K562 (cell line): ENCODE measurements at regions not wholly inside any gene's neighbourhood (a gene's known extent, or its start where the extent isn't known, plus 50 kb on each side); places are given as distances from the start of the nearest gene placed in this dataset.

Source experiments
- ATAC-seq: fragments of 200-7000 bp; cut with Tn5 transposase; 3 replicates; pipeline ENCODE4 v1.9.1; 2020; ENCODE audit warnings: moderate library complexity
- BruUV-seq: library from RNA; stranded (reverse); fragments of 400-500 nt; replicated peaks from 2 replicates; lab custom pipeline; 2021; lab: Mats Ljungman, UMichigan
- CTCF ChIA-PET: fragments of 300-600 bp; formaldehyde crosslinking; extraction: SDS; loops from one replicate; lab custom pipeline; 2021; ENCODE audit warnings: low intra/inter-chr PET ratio; lab: Yijun Ruan, JAX
- POLR2A ChIA-PET: fragments of 300-600, 350-650 bp; sonication (Branson Sonifier 250); formaldehyde crosslinking; extraction: SDS; loops from one replicate; lab custom pipeline; 2021; ENCODE audit warnings: antibody characterized with exemption, inconsistent platforms; lab: Yijun Ruan, JAX
- DNase-seq, 4 experiments: peaks; one replicate each; pipeline versions ENCODE4 v3.0.0 to v3.0.0-alpha.2; 2011 to 2018; ENCODE audit warnings: low spot score in 3 of 4, mixed read lengths in 3 of 4; ENCODE audit errors: extremely low read depth in 1 of 4
- FAIRE-seq: peaks from 2 replicates; lab custom pipeline; 2011; peaks lifted over from hg19 to GRCh38; lab: Jason Lieb, UNC
- H2AFZ ChIP-seq: 2 replicates; pipeline ENCODE4 v1.6.0; 2011; ENCODE audit warnings: low read depth, low read length, control low read depth, inconsistent platforms
- H3K27ac ChIP-seq: fragments of 200-600 bp; 3 replicates; pipeline ENCODE4 v1.8.0; 2011; ENCODE audit warnings: low read depth, mild to moderate bottlenecking, control low read depth, inconsistent platforms, low read length, moderate library complexity, mixed read lengths; ENCODE audit errors: extremely low read depth
- H3K27me3 ChIP-seq, 2 experiments: fragments of 300-600 bp in 1 of 2; 2 replicates in 1 of 2; 3 replicates in 1 of 2; pipeline versions ENCODE4 v1.6.0 to v1.8.0; 2011; ENCODE audit warnings: inconsistent platforms in 2 of 2, low read length in 2 of 2, mild to moderate bottlenecking in 1 of 2, mixed read lengths in 1 of 2, moderate library complexity in 1 of 2; ENCODE audit not compliant: control insufficient read depth in 2 of 2, insufficient read depth in 2 of 2
- H3K36me3 ChIP-seq: fragments of 300-600 bp; 3 replicates; pipeline ENCODE4 v1.8.0; 2011; ENCODE audit warnings: mild to moderate bottlenecking, low read length, inconsistent platforms; ENCODE audit not compliant: control insufficient read depth, insufficient read depth
- H3K4me1 ChIP-seq, 2 experiments: fragments of 200-600 bp in 1 of 2; replicated peaks in 1 of 2; 2 replicates in 1 of 2; 3 replicates in 1 of 2; pipeline versions ENCODE4 v1.5.1 to v1.8.0; 2011; ENCODE audit warnings: inconsistent platforms in 2 of 2, low read length in 2 of 2, mild to moderate bottlenecking in 1 of 2, mixed read lengths in 1 of 2, moderate library complexity in 1 of 2; ENCODE audit not compliant: control insufficient read depth in 2 of 2, insufficient read depth in 2 of 2
- H3K4me2 ChIP-seq: 2 replicates; pipeline ENCODE4 v1.6.1; 2011; ENCODE audit warnings: low read length, control low read depth, inconsistent platforms, mixed read lengths; ENCODE audit not compliant: insufficient read depth
- H3K4me3 ChIP-seq: fragments of 200-600 bp; sonication (generic), shearing (Covaris generic); 2 replicates; pipeline ENCODE4 v1.5.1; 2016; ENCODE audit warnings: control low read depth, inconsistent platforms
- H3K79me2 ChIP-seq: fragments of 200-600 bp; 3 replicates; pipeline ENCODE4 v1.8.0; 2011; ENCODE audit warnings: low read length, inconsistent platforms; ENCODE audit not compliant: control insufficient read depth, insufficient read depth
- H3K9ac ChIP-seq, 2 experiments: 2 replicates each; pipeline versions ENCODE4 v1.6.0 to v1.6.1; 2011; ENCODE audit warnings: low read depth in 2 of 2, low read length in 2 of 2, control low read depth in 1 of 2, inconsistent platforms in 1 of 2, mild to moderate bottlenecking in 1 of 2, mixed read lengths in 1 of 2; ENCODE audit not compliant: insufficient read depth in 1 of 2
- H3K9me1 ChIP-seq: one replicate; pipeline ENCODE4 v1.6.0; 2011; ENCODE audit warnings: inconsistent platforms, mild to moderate bottlenecking, low read length, moderate library complexity; ENCODE audit not compliant: control insufficient read depth, insufficient read depth
- H3K9me3 ChIP-seq: replicated peaks from 2 replicates; pipeline ENCODE4 v1.5.1; 2011; ENCODE audit warnings: low read depth, low read length, inconsistent platforms; ENCODE audit not compliant: control insufficient read depth, insufficient read depth
- H4K20me1 ChIP-seq: replicated peaks from 2 replicates; pipeline ENCODE4 v1.6.1; 2011; ENCODE audit warnings: low read length, inconsistent platforms, mixed read lengths; ENCODE audit not compliant: control insufficient read depth, insufficient read depth
- CEBPB ChIP-seq: fragments of 450-650 bp; IDR thresholded peaks from 2 replicates; pipeline ENCODE4 v1.6.1; 2016; ENCODE audit warnings: missing genetic modification characterization, missing compliant biosample characterization
- FOXA3 ChIP-seq, 2 experiments: fragments of 450-650 bp in 1 of 2; sonication (generic) in 1 of 2; formaldehyde crosslinking; IDR thresholded peaks in 1 of 2; conservative IDR thresholded peaks in 1 of 2; 2 replicates each; pipeline versions ENCODE4 v1.4.0 to v1.8.0; 2020 to 2022; ENCODE audit warnings: mild to moderate bottlenecking in 2 of 2, missing genetic modification reagents in 1 of 2
- RBBP5 ChIP-seq: fragments of 200-600 bp; sonication (generic); IDR thresholded peaks from 2 replicates; pipeline ENCODE4 v1.6.1; 2012; ENCODE audit warnings: borderline replicate concordance, mild to moderate bottlenecking, low read length, control low read depth, inconsistent platforms; ENCODE audit not compliant: insufficient read depth, poor library complexity, severe bottlenecking
- ZNF583 ChIP-seq: fragments of 250-450 bp; sonication (Bioruptor Pico); IDR thresholded peaks from 2 replicates; pipeline ENCODE4 v1.4.0; 2020
- WGBS: fragments of 100-300 bp; shearing (Covaris generic); methylation state at CpG from one replicate; pipeline ENCODE4 v1.1.6; 2016; ENCODE audit warnings: low coverage, mixed read lengths; ENCODE audit not compliant: insufficient coverage; ENCODE audit errors: missing lambda C conversion rate; 5-methylcytosine and 5-hydroxymethylcytosine counted together
- in situ Hi-C: fragments of 300-500 bp; cut with MboI; formaldehyde crosslinking; loops from 4 replicates; pipeline ENCODE4 v1.15.0; 2018; ENCODE audit warnings: inconsistent platforms, mixed read lengths
- intact Hi-C: fragments of 100-400 bp; cut with micrococcal nuclease; formaldehyde crosslinking; loops from 2 replicates; pipeline ENCODE4 v1.14.2; 2022
- TF ChIP-seq, protein P1 (sequence below): fragments of 450-650 bp; IDR thresholded peaks from 2 replicates; pipeline ENCODE4 v1.6.1; 2017; ENCODE audit warnings: antibody characterized with exemption
- TF ChIP-seq, protein P2 (sequence below): fragments of 200-800 bp; sonication (Bioruptor generic); IDR thresholded peaks from 2 replicates; pipeline ENCODE4 v1.6.1; 2017; ENCODE audit warnings: missing genetic modification characterization, missing compliant biosample characterization
- TF ChIP-seq, protein P3 (sequence below): fragments of 450-650 bp; IDR thresholded peaks from 2 replicates; pipeline ENCODE4 v1.7.0; 2016; ENCODE audit warnings: borderline replicate concordance

DNA sequence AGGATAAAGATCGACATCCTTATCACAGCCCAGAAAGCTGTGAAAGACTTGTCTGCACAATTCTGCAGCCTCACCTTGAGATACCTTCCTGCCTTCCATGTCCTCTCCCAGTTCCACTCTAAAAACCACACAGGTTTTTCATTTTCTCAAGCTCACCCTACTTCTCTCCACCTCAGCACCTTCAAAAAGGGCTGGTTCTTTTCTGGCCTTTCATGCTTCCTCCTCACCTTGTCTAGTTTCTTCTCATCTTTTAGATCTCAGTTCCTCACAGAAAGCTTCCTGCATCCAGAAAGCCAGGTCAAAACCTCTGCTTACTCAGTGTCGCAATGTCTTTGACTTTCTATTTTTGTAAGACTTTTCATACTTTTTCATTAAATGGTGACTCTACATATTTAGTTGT is 140.2 kb upstream of the STT3B start:
- no peak overlapping the region for H2AFZ ChIP-seq
- no peaks in the 10 kb centered on the region for H3K9me1 ChIP-seq
- ATAC-seq = no peak
- H3K36me3 ChIP-seq = no peaks in the 10 kb centered on the region
- in situ Hi-C loops = no loop called here
- H3K9me3 ChIP-seq = no peaks in the 10 kb centered on the region
- no peak overlapping the region for H3K4me2 ChIP-seq
- peaks cover 0 to 4% of the 10 kb centered on the region in 2 experiments; a peak in 2 of 5 replicates for H3K27me3 ChIP-seq
- CTCF ChIA-PET = no interaction called here
- H3K79me2 ChIP-seq = no peaks in the 10 kb centered on the region
- no peak overlapping the region for H3K9ac ChIP-seq
- POLR2A ChIA-PET = interaction anchor here (1.1 kb wide), 1 partner anchor 15 kb away, joined by 4 read pairs; no protein-coding TSS in a partner anchor
- BruUV-seq = no TSS peak
- intact Hi-C loops = no loop called here
- no peak for FAIRE-seq
- no peak overlapping the region for H3K4me3 ChIP-seq
- no peak for DNase-seq
- WGBS = 0% methylated on average over 2 of the region's 2 CpGs
- no peak overlapping the region for H3K27ac ChIP-seq
- no peaks in the 10 kb centered on the region for H4K20me1 ChIP-seq
- H3K4me1 ChIP-seq = no peaks in the 10 kb centered on the region
- TF ChIP-seq CEBPB (tag) = 0 out of 2 replicates have a peak, but pooled peaks have one; percentile 23
- TF ChIP-seq ZNF583 (CRISPR knock-in tag) = no peak

DNA sequence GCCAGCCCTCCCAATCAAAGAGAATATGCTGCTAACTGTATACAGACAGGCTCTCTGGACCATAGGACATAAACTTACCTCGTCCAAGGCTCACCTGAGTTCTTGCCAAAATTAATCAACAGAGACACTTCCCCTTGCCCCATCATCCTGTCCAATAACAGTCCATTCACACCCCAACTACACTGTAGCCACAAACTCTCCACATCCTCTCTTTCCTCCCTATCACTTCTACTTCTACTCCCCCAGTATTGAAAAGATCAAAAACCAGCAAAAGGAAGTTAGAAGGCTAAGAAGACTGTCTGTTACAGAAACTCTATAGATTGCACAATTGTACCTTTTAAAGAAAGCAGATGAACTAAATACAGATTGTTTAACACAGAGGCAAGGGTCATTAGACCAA is 133.5 kb upstream of the STT3B start:
- H4K20me1 ChIP-seq = no peaks in the 10 kb centered on the region
- POLR2A ChIA-PET = interaction anchor here (0.7 kb wide), 1 partner anchor 9 kb away, joined by 3 read pairs; no protein-coding TSS in a partner anchor
- in situ Hi-C loops = no loop called here
- H3K9me1 ChIP-seq = no peaks in the 10 kb centered on the region
- TF ChIP-seq, protein P1, sequence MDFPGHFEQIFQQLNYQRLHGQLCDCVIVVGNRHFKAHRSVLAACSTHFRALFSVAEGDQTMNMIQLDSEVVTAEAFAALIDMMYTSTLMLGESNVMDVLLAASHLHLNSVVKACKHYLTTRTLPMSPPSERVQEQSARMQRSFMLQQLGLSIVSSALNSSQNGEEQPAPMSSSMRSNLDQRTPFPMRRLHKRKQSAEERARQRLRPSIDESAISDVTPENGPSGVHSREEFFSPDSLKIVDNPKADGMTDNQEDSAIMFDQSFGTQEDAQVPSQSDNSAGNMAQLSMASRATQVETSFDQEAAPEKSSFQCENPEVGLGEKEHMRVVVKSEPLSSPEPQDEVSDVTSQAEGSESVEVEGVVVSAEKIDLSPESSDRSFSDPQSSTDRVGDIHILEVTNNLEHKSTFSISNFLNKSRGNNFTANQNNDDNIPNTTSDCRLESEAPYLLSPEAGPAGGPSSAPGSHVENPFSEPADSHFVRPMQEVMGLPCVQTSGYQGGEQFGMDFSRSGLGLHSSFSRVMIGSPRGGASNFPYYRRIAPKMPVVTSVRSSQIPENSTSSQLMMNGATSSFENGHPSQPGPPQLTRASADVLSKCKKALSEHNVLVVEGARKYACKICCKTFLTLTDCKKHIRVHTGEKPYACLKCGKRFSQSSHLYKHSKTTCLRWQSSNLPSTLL = no peak
- TF ChIP-seq, protein P2, sequence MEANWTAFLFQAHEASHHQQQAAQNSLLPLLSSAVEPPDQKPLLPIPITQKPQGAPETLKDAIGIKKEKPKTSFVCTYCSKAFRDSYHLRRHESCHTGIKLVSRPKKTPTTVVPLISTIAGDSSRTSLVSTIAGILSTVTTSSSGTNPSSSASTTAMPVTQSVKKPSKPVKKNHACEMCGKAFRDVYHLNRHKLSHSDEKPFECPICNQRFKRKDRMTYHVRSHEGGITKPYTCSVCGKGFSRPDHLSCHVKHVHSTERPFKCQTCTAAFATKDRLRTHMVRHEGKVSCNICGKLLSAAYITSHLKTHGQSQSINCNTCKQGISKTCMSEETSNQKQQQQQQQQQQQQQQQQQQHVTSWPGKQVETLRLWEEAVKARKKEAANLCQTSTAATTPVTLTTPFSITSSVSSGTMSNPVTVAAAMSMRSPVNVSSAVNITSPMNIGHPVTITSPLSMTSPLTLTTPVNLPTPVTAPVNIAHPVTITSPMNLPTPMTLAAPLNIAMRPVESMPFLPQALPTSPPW (CRISPR knock-in tag) = no peak
- TF ChIP-seq, protein P3, sequence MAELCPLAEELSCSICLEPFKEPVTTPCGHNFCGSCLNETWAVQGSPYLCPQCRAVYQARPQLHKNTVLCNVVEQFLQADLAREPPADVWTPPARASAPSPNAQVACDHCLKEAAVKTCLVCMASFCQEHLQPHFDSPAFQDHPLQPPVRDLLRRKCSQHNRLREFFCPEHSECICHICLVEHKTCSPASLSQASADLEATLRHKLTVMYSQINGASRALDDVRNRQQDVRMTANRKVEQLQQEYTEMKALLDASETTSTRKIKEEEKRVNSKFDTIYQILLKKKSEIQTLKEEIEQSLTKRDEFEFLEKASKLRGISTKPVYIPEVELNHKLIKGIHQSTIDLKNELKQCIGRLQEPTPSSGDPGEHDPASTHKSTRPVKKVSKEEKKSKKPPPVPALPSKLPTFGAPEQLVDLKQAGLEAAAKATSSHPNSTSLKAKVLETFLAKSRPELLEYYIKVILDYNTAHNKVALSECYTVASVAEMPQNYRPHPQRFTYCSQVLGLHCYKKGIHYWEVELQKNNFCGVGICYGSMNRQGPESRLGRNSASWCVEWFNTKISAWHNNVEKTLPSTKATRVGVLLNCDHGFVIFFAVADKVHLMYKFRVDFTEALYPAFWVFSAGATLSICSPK = no peak
- TF ChIP-seq FOXA3 (CRISPR knock-in tag; conservative IDR thresholded peaks at IDR 0.05 in 1 of 2, IDR thresholded peaks at IDR 0.05 in 1 of 2) (no peak), RBBP5 (no peak), CEBPB (tag) (peak; percentile 42; the same call in 1 of the 2 replicates)
- no peak overlapping the region for H2AFZ ChIP-seq
- ATAC-seq = no peak
- intact Hi-C loops = no loop called here
- peaks cover 0 to 2% of the 10 kb centered on the region in 2 experiments; a peak in 1 of 5 replicates for H3K27me3 ChIP-seq
- no peak overlapping the region for H3K4me2 ChIP-seq
- no peak overlapping the region for H3K4me3 ChIP-seq
- FAIRE-seq = no peak
- no peak overlapping the region for H3K9ac ChIP-seq
- DNase-seq = no peak
- no peaks in the 10 kb centered on the region for H3K4me1 ChIP-seq
- no peaks in the 10 kb centered on the region for H3K9me3 ChIP-seq
- CTCF ChIA-PET = no interaction called here
- no peak overlapping the region for H3K27ac ChIP-seq
- no TSS peak for BruUV-seq
- H3K79me2 ChIP-seq = no peaks in the 10 kb centered on the region
- no peaks in the 10 kb centered on the region for H3K36me3 ChIP-seq
- WGBS = 0% methylated on average over 1 of the region's 1 CpG
